Hepatocyte (in vitro differentiated cells): ENCODE measurements at regions not wholly inside any gene's neighbourhood (a gene's known extent, or its start where the extent isn't known, plus 50 kb on each side); places are given as distances from the start of the nearest gene placed in this dataset.

Experiments
- DNase-seq: peaks from one replicate; pipeline ENCODE4 v3.0.0-alpha.2; 2016; ENCODE audit warnings: low spot score
- H2AFZ ChIP-seq: fragments of 200-600 bp; sonication (generic); 2 replicates; pipeline ENCODE4 v1.6.0; 2016; ENCODE audit warnings: antibody characterized with exemption, mild to moderate bottlenecking
- H3K27ac ChIP-seq: fragments of 200-600 bp; sonication (generic); 2 replicates; pipeline ENCODE4 v1.5.1; 2016; ENCODE audit warnings: mild to moderate bottlenecking
- H3K27me3 ChIP-seq: fragments of 200-600 bp; sonication (generic); 2 replicates; pipeline ENCODE4 v1.6.1; 2016
- H3K36me3 ChIP-seq: fragments of 200-600 bp; sonication (generic); replicated peaks from 2 replicates; pipeline ENCODE4 v1.5.1; 2016; ENCODE audit warnings: low read depth; ENCODE audit not compliant: insufficient read depth
- H3K4me1 ChIP-seq: fragments of 200-600 bp; sonication (generic); 2 replicates; pipeline ENCODE4 v1.5.1; 2016; ENCODE audit warnings: mild to moderate bottlenecking, moderate library complexity; ENCODE audit not compliant: insufficient read depth
- H3K4me2 ChIP-seq: fragments of 200-600 bp; sonication (generic); 2 replicates; pipeline ENCODE4 v1.6.0; 2016
- H3K4me3 ChIP-seq: fragments of 200-600 bp; sonication (generic); 2 replicates; pipeline ENCODE4 v1.5.1; 2016; ENCODE audit warnings: mild to moderate bottlenecking
- H3K79me2 ChIP-seq: fragments of 200-600 bp; sonication (generic); 2 replicates; pipeline ENCODE4 v1.6.0; 2017; ENCODE audit warnings: mild to moderate bottlenecking
- H3K9me2 ChIP-seq: fragments of 200-600 bp; sonication (generic); replicated peaks from 2 replicates; pipeline ENCODE4 v1.6.0; 2017; ENCODE audit warnings: mild to moderate bottlenecking; ENCODE audit not compliant: insufficient read depth
- H3K9me3 ChIP-seq: fragments of 200-600 bp; sonication (generic); 2 replicates; pipeline ENCODE4 v1.5.1; 2016; ENCODE audit warnings: low read depth, mild to moderate bottlenecking
- H4K20me1 ChIP-seq: fragments of 200-600 bp; sonication (generic); 2 replicates; pipeline ENCODE4 v1.6.0; 2016; ENCODE audit warnings: mild to moderate bottlenecking; ENCODE audit not compliant: insufficient read depth, poor library complexity, severe bottlenecking
- EZH2 ChIP-seq: fragments of 200-600 bp; sonication (generic); IDR thresholded peaks from 2 replicates; pipeline ENCODE4 v1.6.1; 2016; ENCODE audit warnings: antibody characterized with exemption, mild to moderate bottlenecking, borderline replicate concordance
- EZH2phosphoT487 ChIP-seq: fragments of 200-600 bp; sonication (generic); IDR thresholded peaks from one replicate; pipeline ENCODE4 v1.6.1; 2018; ENCODE audit warnings: antibody characterized with exemption, mild to moderate bottlenecking, low read depth, moderate library complexity; ENCODE audit not compliant: unreplicated experiment, severe bottlenecking
- WGBS: methylation state at CpG from one replicate; pipeline ENCODE4 v1.1.6; 2016; ENCODE audit warnings: low lambda C conversion rate; ENCODE audit errors: missing lambda C conversion rate; 5-methylcytosine and 5-hydroxymethylcytosine counted together
- TF ChIP-seq, protein P1 (sequence below): fragments of 200-600 bp; sonication (generic); IDR thresholded peaks from 2 replicates; pipeline ENCODE4 v1.5.1; 2016; ENCODE audit warnings: antibody characterized with exemption, mild to moderate bottlenecking; ENCODE audit not compliant: poor library complexity

DNA sequence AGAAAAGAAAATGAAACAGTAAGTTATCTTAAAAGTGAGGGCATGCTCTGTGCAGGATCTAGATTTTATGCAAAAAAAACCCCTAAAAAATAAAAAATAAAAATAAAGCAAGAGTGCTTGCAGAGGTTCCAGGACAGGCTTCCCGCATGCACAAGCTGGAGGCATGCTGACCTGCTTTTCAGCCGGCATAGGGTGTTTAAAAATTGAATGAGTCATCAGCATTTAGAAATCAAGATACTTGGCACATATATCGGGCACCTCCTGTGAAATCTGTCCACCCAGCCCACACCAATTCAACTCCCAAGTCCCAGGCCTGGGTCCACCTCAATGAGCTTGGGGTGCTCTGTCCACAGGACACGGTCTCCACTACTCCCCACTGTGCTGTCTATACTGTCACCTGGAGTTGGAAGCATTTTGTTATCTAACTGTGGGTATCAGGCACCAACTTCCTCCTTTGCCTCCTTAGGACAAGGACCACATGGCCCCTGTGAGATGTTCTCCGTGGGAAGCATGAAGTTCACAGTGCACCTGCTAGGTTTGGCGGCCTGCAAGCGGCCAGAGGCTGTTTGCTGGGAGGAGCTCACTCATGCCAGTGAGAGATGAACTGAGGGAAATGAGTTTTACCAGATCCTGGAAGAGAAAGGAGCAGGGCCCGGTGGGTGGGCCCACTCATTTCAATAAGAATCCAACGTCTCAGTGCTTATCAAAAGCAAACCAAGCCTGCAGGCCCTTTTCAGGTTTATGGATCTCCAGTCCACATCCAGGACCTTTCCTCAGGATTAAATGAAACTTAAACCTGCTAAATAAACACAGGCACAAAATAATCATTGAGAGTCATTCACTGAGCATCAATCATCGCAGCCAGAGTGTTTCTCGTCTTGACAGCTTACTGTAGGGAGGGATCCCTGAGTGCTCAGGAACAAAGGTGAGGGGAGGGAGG is 121.1 kb downstream of the FOXA2 start:
- TF ChIP-seq, protein P1, sequence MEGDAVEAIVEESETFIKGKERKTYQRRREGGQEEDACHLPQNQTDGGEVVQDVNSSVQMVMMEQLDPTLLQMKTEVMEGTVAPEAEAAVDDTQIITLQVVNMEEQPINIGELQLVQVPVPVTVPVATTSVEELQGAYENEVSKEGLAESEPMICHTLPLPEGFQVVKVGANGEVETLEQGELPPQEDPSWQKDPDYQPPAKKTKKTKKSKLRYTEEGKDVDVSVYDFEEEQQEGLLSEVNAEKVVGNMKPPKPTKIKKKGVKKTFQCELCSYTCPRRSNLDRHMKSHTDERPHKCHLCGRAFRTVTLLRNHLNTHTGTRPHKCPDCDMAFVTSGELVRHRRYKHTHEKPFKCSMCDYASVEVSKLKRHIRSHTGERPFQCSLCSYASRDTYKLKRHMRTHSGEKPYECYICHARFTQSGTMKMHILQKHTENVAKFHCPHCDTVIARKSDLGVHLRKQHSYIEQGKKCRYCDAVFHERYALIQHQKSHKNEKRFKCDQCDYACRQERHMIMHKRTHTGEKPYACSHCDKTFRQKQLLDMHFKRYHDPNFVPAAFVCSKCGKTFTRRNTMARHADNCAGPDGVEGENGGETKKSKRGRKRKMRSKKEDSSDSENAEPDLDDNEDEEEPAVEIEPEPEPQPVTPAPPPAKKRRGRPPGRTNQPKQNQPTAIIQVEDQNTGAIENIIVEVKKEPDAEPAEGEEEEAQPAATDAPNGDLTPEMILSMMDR, result no peak
- TF ChIP-seq EZH2 (no peak), EZH2phosphoT487 (no peak)
- WGBS, result 60% methylated on average over 11 of the region's 11 CpGs
- Histone ChIP-seq H3K36me3 (no peaks in the 10 kb centered on the region), H3K79me2 (no peaks in the 10 kb centered on the region), H3K9me2 (no peaks in the 10 kb centered on the region), H3K4me3 (no peak overlapping the region), H3K4me1 (no peaks in the 10 kb centered on the region), H3K9me3 (no peaks in the 10 kb centered on the region), H4K20me1 (no peaks in the 10 kb centered on the region), H3K4me2 (no peak overlapping the region), H3K27me3 (no peaks in the 10 kb centered on the region), H3K27ac (no peak overlapping the region), H2AFZ (no peak overlapping the region)
- no peak for DNase-seq

DNA sequence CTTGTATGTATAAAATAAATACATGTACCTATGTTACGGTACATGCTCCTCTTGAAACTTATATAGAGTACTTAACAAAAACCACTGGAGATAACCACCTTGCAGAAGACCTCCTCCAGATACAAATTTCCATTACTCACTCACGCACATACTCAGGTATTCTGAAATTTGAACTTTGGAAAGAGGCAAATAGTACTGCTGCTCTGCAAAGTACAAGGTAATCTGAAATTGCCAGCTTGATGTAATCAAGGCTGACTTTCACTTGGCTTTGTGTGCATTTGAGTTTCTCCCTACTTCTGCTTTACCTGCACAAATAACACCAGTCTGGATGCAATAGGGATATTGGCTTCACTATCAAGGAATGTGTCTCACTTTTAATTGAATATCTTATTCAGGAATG is 123.6 kb downstream of the FOXA2 start:
- peaks cover 14% of the 10 kb centered on the region for H3K27me3 ChIP-seq

DNA sequence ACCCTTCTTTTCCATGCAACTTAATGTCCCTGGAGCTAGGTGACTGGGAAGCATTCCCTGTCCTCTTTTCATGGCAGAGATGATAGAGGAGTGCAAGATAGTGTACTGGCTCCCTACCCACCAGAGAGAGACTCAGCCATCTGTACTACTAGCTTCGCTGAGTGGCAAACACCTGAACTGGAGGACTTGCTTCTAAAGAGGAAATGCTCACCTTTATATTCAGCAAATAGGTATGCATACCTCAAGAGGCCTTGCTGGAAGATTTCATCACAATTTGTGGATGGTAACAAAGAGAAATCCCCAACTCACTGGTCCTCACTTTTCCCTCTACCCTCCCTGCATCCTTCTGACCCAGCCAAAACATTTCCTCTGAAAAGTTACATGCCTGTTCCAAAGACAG is 124.1 kb downstream of the FOXA2 start:
- H3K27me3 ChIP-seq, result peaks cover 18% of the 10 kb centered on the region
- H3K9me2 ChIP-seq, result no peaks in the 10 kb centered on the region
- TF ChIP-seq EZH2 (no peak), EZH2phosphoT487 (no peak)
- TF ChIP-seq, protein P1, result no peak
- H3K4me3 ChIP-seq, result no peak overlapping the region
- H3K9me3 ChIP-seq, result no peaks in the 10 kb centered on the region
- 95% methylated on average over 1 of the region's 1 CpG for WGBS
- H3K4me2 ChIP-seq, result no peak overlapping the region
- no peaks in the 10 kb centered on the region for H3K4me1 ChIP-seq
- H2AFZ ChIP-seq, result no peak overlapping the region
- DNase-seq, result no peak
- H3K79me2 ChIP-seq, result no peaks in the 10 kb centered on the region
- no peaks in the 10 kb centered on the region for H3K36me3 ChIP-seq
- no peak overlapping the region for H3K27ac ChIP-seq
- H4K20me1 ChIP-seq, result no peaks in the 10 kb centered on the region

More for the DNA sequence above, 123.6 kb downstream of the FOXA2 start:
- Histone ChIP-seq H3K36me3 (no peaks in the 10 kb centered on the region), H3K4me1 (no peaks in the 10 kb centered on the region), H3K9me3 (no peaks in the 10 kb centered on the region), H2AFZ (no peak overlapping the region), H3K79me2 (no peaks in the 10 kb centered on the region), H3K27ac (no peak overlapping the region), H3K4me2 (no peak overlapping the region), H3K9me2 (no peaks in the 10 kb centered on the region), H3K4me3 (no peak overlapping the region), H4K20me1 (no peaks in the 10 kb centered on the region)
- TF ChIP-seq EZH2phosphoT487 (no peak), EZH2 (no peak)
- TF ChIP-seq, protein P1, result no peak
- 73% methylated on average over 2 of the region's 2 CpGs for WGBS
- no peak for DNase-seq
